LNCaP clone FGC (cell line): ENCODE measurements at regions not wholly inside any gene's neighbourhood (a gene's known extent, or its start where the extent isn't known, plus 50 kb on each side); places are given as distances from the start of the nearest gene placed in this dataset.

Experiments
- DNase-seq: peaks from one replicate; pipeline ENCODE4 v3.0.0-alpha.2; 2011; ENCODE audit warnings: low read depth
- H3K4me3 ChIP-seq: 2 replicates; pipeline ENCODE4 v1.5.1; 2011; ENCODE audit warnings: mild to moderate bottlenecking, low read depth, low read length, control low read depth
- CTCF ChIP-seq: IDR thresholded peaks from 2 replicates; pipeline ENCODE4 v1.5.1; 2012; ENCODE audit warnings: mild to moderate bottlenecking; ENCODE audit not compliant: control insufficient read depth, insufficient read depth; ENCODE audit errors: extremely low read depth

GRCh38 chr6:145336119-145336518, 399.2 kb downstream of the EPM2A start:
- H3K4me3 ChIP-seq = no peak overlapping the region
- no peak for DNase-seq
- TF ChIP-seq CTCF = no peak

- DNase-seq = peak; percentile 39
- H3K4me3 ChIP-seq = no peak overlapping the region
- TF ChIP-seq CTCF = no peak
These were observed 396.2 kb downstream of the EPM2A start for GRCh38 chr6:145339089-145339488.

GRCh38 chr6:145340256-145340655, 395.1 kb downstream of the EPM2A start:
- H3K4me3 ChIP-seq = no peak overlapping the region
- DNase-seq = no peak
- TF ChIP-seq CTCF = no peak

- TF ChIP-seq CTCF = no peak
- H3K4me3 ChIP-seq = no peak overlapping the region
- DNase-seq = no peak
These were observed 390.2 kb downstream of the EPM2A start for GRCh38 chr6:145345094-145345493.

- H3K4me3 ChIP-seq = no peak overlapping the region
- no peak for TF ChIP-seq CTCF
- DNase-seq = no peak
These were observed 388.1 kb downstream of the EPM2A start for GRCh38 chr6:145347216-145347615.

GRCh38 chr6:145349950-145350510, 385.3 kb downstream of the EPM2A start:
- no peak for DNase-seq
- no peak for TF ChIP-seq CTCF
- no peak overlapping the region for H3K4me3 ChIP-seq

GRCh38 chr6:145350928-145351327, 384.4 kb downstream of the EPM2A start:
- no peak overlapping the region for H3K4me3 ChIP-seq
- no peak for DNase-seq
- TF ChIP-seq CTCF = no peak
